Ramos (cell line): ENCODE measurements at regions not wholly inside any gene's neighbourhood (a gene's known extent, or its start where the extent isn't known, plus 50 kb on each side); places are given as distances from the start of the nearest gene placed in this dataset.

Source experiments
- in situ Hi-C: fragments of 300-500 bp; cut with MboI; formaldehyde crosslinking; loops from one replicate; pipeline ENCODE4 v1.14.3; 2022; ENCODE audit warnings: low sequenced_read_pairs; ENCODE audit not compliant: unreplicated experiment

GRCh38 chr5:136924490-136924889 is 559.1 kb upstream of the TRPC7 start:
- in situ Hi-C loops: no loop called here

DNA sequence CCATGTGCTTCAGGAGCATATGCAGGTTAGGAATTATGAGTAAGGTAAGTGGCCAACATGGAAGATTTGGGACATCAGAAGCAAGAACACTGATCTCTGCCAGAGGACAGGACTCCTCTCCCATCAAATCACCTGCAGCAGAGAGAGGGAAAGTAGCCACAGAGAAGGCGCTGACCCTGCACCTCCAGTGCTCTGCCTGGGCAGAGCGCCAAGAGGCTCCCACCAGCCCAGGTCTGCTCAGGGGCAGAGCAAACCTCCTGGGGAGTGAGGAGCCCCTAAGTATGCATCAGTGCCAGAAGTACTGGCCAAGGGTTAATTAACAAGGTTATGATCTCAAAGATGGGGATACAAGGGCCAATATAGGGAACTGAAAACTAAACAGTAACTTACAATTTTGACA is 545.3 kb upstream of the TRPC7 start:
- in situ Hi-C loops: no loop called here

DNA sequence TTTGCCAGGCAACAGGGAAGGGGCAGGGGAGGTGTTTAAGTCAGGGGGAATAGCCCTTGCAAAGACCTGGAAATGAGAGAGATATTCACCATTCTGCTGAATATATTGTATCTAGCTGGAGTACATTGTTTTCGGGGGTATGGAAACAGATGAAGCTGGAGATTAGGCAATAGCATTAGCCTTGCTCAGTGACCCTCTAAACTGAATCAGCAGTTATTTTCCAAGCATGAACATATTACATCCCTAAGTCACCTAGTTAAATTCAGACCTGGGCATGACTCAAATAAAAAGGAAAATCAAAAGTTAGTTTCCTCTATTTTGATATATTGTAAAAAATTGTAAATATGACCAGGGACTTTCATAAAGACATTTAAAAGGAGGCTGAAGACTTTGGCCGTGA is 544.6 kb upstream of the TRPC7 start:
- in situ Hi-C loops: no loop called here

DNA sequence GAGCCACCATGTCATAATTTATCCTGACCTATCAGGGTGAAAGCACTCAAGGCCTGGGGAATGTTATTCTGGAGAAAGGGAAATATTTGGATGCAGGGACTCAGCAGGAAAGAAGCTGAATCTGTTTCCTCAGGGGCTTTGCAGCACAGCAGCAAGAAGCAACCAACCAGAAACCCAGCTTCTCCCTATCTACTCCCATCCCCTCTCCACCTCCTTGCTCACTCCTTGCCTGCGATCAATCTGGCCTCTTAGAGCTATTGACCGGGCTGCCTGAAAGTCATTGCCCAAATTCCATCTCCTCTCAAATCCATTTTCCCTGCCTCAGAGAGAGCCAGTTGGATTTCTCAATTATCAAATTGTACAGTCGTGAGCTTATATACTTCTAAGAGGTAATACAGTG is 542.0 kb upstream of the TRPC7 start:
- in situ Hi-C loops: no loop called here

GRCh38 chr5:136906545-136906944 is 541.2 kb upstream of the TRPC7 start:
- in situ Hi-C loops: no loop called here

GRCh38 chr5:136905571-136905970 is 540.2 kb upstream of the TRPC7 start:
- in situ Hi-C loops: no loop called here

GRCh38 chr5:136894070-136894469 is 528.7 kb upstream of the TRPC7 start:
- in situ Hi-C loops: no loop called here

GRCh38 chr5:136892000-136892399 is 526.7 kb upstream of the TRPC7 start:
- in situ Hi-C loops: no loop called here

DNA sequence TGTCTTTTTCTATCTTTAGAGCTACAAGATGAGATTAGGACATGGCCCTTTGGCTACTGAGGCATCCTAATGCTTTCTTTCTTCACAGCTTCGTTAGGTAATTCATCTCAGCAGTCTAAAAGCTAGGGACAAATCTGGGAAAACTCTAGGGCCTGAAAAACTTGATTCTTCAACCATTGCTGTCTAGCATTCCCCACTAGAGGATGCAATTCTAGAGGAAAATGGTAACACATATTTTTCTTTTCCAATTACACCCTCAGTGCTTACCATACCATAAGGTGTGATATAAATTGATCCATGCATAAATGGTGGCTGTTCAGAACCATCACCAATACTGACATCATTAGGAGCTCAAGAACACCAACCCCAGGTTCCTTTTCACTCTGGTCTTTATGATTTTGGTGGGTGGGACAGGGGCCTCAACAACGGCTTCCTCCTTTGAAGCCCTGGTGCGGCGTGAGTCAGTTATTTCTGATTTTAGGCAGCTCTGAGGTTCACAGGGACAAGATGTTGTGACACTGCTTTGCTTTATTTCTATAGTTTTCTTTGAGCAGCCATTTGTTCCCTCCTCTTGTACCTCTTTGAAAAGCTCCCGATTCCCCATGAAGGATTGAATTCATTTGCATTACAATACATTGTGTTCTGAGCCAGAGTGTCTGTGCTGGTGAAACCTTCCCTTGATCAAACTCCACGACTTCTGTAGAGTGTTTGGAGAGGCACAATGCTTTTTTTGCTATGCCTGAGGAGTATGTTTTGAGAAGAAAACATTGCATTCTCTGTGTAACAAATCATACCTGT is 526.0 kb upstream of the TRPC7 start:
- in situ Hi-C loops: no loop called here

DNA sequence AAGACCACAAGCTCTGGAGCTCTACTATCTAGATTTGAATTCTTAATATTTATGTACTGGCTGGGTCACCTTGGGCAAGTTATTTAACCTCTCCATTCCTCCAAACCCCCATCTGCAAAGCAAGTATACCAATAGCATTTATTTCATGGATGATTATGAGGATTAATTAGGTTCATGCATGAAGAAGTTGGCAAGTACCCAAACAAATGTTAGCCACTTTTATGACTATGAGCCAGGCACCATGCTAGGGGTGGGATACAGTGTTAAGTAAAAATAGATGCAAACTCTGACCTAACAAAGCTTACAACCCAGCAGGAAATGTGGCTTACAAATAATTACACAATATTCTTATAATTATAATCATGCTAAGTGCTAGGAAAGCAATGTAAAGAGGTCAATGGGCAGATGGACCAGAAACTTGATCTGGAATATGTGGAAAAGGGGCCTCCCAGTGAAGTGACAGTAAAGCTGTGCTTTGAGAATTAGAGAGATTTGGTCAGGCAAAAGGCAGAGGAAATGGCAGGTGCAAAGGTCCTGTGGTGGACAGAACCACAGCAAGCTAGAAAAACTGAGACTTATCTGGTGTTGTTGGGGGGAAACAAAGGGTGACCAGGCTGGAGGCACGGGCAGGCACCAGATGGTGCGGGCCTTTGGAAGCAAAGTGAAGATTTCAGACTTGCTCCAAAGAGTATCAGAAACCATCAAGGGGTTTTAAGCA is 525.2 kb upstream of the TRPC7 start:
- in situ Hi-C loops: no loop called here

DNA sequence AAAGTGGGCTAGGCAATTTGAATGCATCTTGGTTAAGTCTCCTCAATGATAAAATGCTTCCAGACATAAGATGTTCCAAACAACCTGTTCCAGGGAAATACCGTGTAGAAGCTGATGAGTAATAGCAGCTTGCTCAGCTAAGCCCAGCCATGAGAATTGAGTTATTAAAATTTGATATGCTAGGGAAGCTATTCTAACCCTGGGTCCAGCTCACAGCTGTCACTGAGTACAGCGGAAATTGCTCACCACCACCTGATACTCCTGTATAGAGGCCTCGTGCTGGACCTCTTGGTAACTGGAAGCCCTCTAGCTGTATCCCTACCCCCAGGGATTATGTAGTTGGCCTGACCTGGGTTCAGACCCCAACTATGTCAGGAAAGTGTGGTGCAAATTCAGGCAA is 521.3 kb upstream of the TRPC7 start:
- in situ Hi-C loops: no loop called here

- in situ Hi-C loops: no loop called here
Measured at GRCh38 chr5:136864960-136865359, 499.6 kb upstream of the TRPC7 start.

GRCh38 chr5:136856648-136857047 is 491.3 kb upstream of the TRPC7 start:
- in situ Hi-C loops: no loop called here

- in situ Hi-C loops: no loop called here
Measured at GRCh38 chr5:136853971-136854370, 488.6 kb upstream of the TRPC7 start.

DNA sequence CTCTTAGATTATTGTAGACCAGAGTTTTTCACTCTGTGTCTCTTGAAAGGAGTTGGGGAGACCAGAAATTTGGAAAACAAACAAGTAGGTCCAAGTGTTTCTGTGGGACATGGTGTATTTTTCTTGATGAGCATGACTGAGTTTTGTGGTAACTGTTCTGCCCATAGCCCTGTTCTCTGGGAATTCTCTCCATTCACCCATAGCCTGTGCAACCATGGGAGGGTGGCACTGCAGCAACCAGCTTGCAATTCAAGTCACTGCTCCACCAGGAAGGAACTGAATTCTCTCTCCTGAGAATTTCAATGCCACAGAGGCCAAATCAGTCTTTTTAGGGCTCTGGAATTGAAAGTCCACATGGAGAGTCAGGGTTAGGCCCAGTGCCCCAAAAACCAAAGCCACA is 475.3 kb upstream of the TRPC7 start:
- in situ Hi-C loops: no loop called here

GRCh38 chr5:136836093-136836492 is 470.7 kb upstream of the TRPC7 start:
- in situ Hi-C loops: no loop called here

DNA sequence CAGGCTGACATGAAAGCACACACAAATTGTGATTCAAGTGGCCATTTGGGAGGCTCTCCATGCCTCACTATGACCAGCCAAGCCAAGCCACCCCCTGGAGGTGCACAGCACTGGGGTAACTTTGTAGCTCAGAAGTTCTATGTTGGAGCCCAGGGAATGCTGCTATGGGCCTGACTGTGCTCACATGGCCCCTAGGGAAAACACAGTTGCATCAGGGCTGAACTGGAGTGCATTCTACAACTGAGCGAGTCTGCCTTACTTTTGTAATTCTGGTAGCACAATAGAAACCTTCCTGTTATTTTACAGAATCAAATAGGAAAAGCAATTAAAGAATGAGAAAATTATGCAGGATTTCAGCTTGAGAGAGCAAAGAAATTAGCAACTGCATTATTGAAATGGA is 455.5 kb upstream of the TRPC7 start:
- in situ Hi-C loops: no loop called here

DNA sequence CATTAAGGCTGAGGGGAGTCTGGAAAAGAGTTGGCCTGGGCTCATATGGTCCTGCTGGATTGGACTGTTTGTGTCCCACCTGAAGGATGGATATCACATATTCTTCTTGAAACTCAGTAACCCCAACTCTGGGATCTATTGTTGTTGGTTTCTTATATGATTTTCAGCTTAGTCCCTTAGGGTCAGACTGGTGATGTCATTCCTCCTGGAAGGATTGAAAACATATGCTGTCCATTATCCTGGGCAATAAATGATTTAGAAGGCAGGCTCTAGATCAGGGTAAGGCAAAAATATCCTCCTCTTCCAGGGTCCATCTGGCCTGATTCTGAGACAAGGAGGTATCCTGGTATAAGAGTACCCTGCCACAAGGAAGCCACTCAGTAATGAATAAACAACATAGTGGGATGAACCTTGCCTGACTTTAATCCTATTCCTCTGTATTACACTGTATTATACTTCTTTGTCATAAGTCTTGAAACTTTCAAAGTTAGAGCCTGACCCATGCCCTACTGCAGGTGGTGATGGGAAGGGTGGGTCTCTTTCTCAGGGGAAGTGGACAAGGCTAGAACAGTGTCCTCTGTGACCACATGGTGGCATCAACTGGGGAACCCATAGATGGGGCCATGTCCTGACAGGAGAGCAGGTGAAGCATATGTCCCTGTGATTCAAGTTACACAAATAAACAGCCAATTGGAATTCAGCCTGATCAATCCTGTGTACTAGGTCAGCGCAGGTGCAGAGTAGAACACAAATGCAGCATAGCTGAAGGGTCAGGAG is 454.4 kb upstream of the TRPC7 start:
- in situ Hi-C loops: no loop called here

DNA sequence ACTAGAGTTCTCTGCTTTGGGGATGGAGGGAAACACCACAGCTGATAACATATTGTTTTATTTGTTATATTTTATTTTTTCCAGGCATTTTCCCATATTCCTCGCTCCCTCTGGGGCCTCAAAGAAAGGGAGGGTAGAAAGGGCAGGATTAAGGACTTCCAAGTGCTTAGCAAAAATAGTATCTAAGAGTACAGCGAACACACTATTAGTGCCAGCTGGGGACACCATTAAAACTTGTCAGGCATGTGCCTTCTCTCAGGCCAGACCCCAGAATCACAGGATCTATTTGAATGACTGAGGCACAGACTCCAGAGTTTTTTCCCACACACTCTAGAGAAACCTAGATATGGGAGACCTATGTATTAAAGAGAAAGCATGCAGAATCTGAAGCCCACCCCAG is 451.0 kb upstream of the TRPC7 start:
- in situ Hi-C loops: no loop called here

GRCh38 chr5:136814619-136815378 is 449.5 kb upstream of the TRPC7 start:
- in situ Hi-C loops: no loop called here
